HepG2 (cell line): ENCODE measurements at regions not wholly inside any gene's neighbourhood (a gene's known extent, or its start where the extent isn't known, plus 50 kb on each side); places are given as distances from the start of the nearest gene placed in this dataset.

ENCODE experiments used
- CTCF ChIP-seq: sonication (generic); formaldehyde crosslinking; IDR thresholded peaks from 2 replicates; pipeline ENCODE4 v1.5.0; 2020; ENCODE audit warnings: mild to moderate bottlenecking, missing genetic modification reagents, moderate library complexity
- EZH2 ChIP-seq: conservative IDR thresholded peaks from 2 replicates; pipeline ENCODE4 v1.6.1; 2012; ENCODE audit warnings: mild to moderate bottlenecking, low read depth, low read length, moderate library complexity
- NR2F1 ChIP-seq, 2 experiments: fragments of 450-650 bp in 1 of 2; formaldehyde crosslinking in 1 of 2; IDR thresholded peaks; 2 replicates each; pipeline versions ENCODE4 v1.5.0 to v1.6.1; 2016 to 2020; ENCODE audit warnings: mild to moderate bottlenecking in 1 of 2, missing compliant biosample characterization in 1 of 2, missing genetic modification reagents in 1 of 2, moderate library complexity in 1 of 2
- POLR2A ChIP-seq, 2 experiments: IDR thresholded peaks; 2 replicates each; pipeline ENCODE4 v1.6.1; 2011; ENCODE audit warnings: low read depth in 2 of 2, low read length in 2 of 2, mild to moderate bottlenecking in 1 of 2, moderate library complexity in 1 of 2; ENCODE audit not compliant: insufficient read depth in 1 of 2
- POLR2AphosphoS5 ChIP-seq: IDR thresholded peaks from 2 replicates; pipeline ENCODE4 v1.6.1; 2012; ENCODE audit warnings: low read depth, low read length
- RBM22 ChIP-seq: fragments of 200-400 bp; formaldehyde crosslinking; optimal IDR thresholded peaks from 2 replicates; pipeline ENCODE3; 2017; ENCODE audit warnings: mild to moderate bottlenecking, low read length, moderate library complexity
- SUZ12 ChIP-seq: fragments of 150-350 bp; IDR thresholded peaks from 2 replicates; pipeline ENCODE4 v1.6.1; 2014; ENCODE audit warnings: low read depth, low read length
- SYNCRIP ChIP-seq: fragments of 200-400 bp; formaldehyde crosslinking; IDR thresholded peaks from 2 replicates; pipeline ENCODE4 v1.6.1; 2018; ENCODE audit warnings: mild to moderate bottlenecking, low read depth, low read length; ENCODE audit not compliant: insufficient read depth
- USF2 ChIP-seq, 2 experiments: sonication (generic) in 1 of 2; formaldehyde crosslinking in 1 of 2; IDR thresholded peaks; 2 replicates each; pipeline versions ENCODE4 v1.5.1 to v1.6.1; 2011 to 2020; ENCODE audit warnings: borderline replicate concordance in 1 of 2, low read depth in 1 of 2, low read length in 1 of 2, mild to moderate bottlenecking in 1 of 2, missing genetic modification reagents in 1 of 2, moderate library complexity in 1 of 2
- ZBTB43 ChIP-seq: sonication (generic); formaldehyde crosslinking; conservative IDR thresholded peaks from 2 replicates; pipeline ENCODE4 v1.4.0; 2020; ENCODE audit warnings: missing genetic modification reagents
- ZHX1 ChIP-seq: sonication (generic); formaldehyde crosslinking; IDR thresholded peaks from 2 replicates; pipeline ENCODE4 v1.8.1; 2022; ENCODE audit warnings: low read depth, mild to moderate bottlenecking, missing genetic modification reagents
- ZNF318 ChIP-seq: sonication (generic); formaldehyde crosslinking; IDR thresholded peaks from 2 replicates; pipeline ENCODE4 v1.4.0; 2020; ENCODE audit warnings: mild to moderate bottlenecking, missing genetic modification reagents
- ZNF333 ChIP-seq: sonication (generic); formaldehyde crosslinking; IDR thresholded peaks from 2 replicates; pipeline ENCODE4 v1.4.0; 2020; ENCODE audit warnings: mild to moderate bottlenecking, missing genetic modification reagents, borderline replicate concordance
- ZSCAN29 ChIP-seq: sonication (generic); formaldehyde crosslinking; conservative IDR thresholded peaks from 2 replicates; pipeline ENCODE4 v1.4.0; 2020; ENCODE audit warnings: mild to moderate bottlenecking, missing genetic modification reagents

GRCh38 chr13:106635616-106636015 lies 67.7 kb upstream of the ARGLU1 start:
- TF ChIP-seq SUZ12, result no peak
- TF ChIP-seq POLR2A (IDR thresholded peaks at IDR 0.05; ENCODE audit: insufficient read depth in 1 of 2, low read depth in 2 of 2, low read length in 2 of 2), result no peak
- TF ChIP-seq ZBTB43 (CRISPR knock-in tag), result no peak
- no peak for TF ChIP-seq ZSCAN29
- TF ChIP-seq ZNF318 (CRISPR knock-in tag), result no peak
- no peak for TF ChIP-seq POLR2AphosphoS5
- TF ChIP-seq RBM22, result no peak
- no peak for TF ChIP-seq ZNF333 (CRISPR knock-in tag)
- TF ChIP-seq ZHX1 (CRISPR knock-in tag), result no peak
- TF ChIP-seq CTCF, result no peak
- no peak for TF ChIP-seq SYNCRIP
- TF ChIP-seq USF2 (IDR thresholded peaks at IDR 0.05; ENCODE audit: low read depth, low read length), result no peak
- no peak for TF ChIP-seq USF2 (CRISPR knock-in tag; IDR thresholded peaks at IDR 0.05; ENCODE audit: borderline replicate concordance)
- TF ChIP-seq EZH2, result no peak
- TF ChIP-seq NR2F1 (CRISPR knock-in tag; IDR thresholded peaks at IDR 0.05), result no peak
